Thymus (tissue), 11 donors: ENCODE measurements at regions not wholly inside any gene's neighbourhood (a gene's known extent, or its start where the extent isn't known, plus 50 kb on each side); places are given as distances from the start of the nearest gene placed in this dataset.

ENCODE experiments used
- DNase-seq, 9 donors: peaks; one replicate each; pipeline ENCODE4 v3.0.0-alpha.2; 2013; ENCODE audit warnings: low spot score in 9 of 9, low read depth in 6 of 9, missing footprints in 1 of 9
- H3K27ac ChIP-seq, 2 donors: one replicate each; pipeline ENCODE4 v1.5.1; 2013; ENCODE audit warnings: control low read depth in 1 of 2, low read depth in 1 of 2, low read length in 1 of 2, mild to moderate bottlenecking in 1 of 2, moderate library complexity in 1 of 2
- H3K27me3 ChIP-seq, 2 donors: one replicate each; pipeline ENCODE4 v1.5.1; 2013; ENCODE audit warnings: low read length in 1 of 2; ENCODE audit not compliant: control insufficient read depth in 2 of 2, insufficient read depth in 1 of 2
- H3K36me3 ChIP-seq, 2 donors: one replicate each; pipeline ENCODE4 v1.5.1; 2013; ENCODE audit warnings: low read length in 1 of 2, mild to moderate bottlenecking in 1 of 2, moderate library complexity in 1 of 2; ENCODE audit not compliant: control insufficient read depth in 2 of 2, insufficient read depth in 2 of 2
- H3K4me1 ChIP-seq, 2 donors: one replicate each; pipeline ENCODE4 v1.5.1; 2013; ENCODE audit warnings: low read length in 2 of 2; ENCODE audit not compliant: control insufficient read depth in 2 of 2, insufficient read depth in 2 of 2
- H3K4me3 ChIP-seq, 2 donors: one replicate each; pipeline ENCODE4 v1.5.1; 2013; ENCODE audit warnings: low read length in 2 of 2, control low read depth in 1 of 2, mild to moderate bottlenecking in 1 of 2
- H3K9me3 ChIP-seq, 2 donors: one replicate each; pipeline ENCODE4 v1.5.1; 2013; ENCODE audit warnings: low read length in 1 of 2, mild to moderate bottlenecking in 1 of 2; ENCODE audit not compliant: control insufficient read depth in 2 of 2, insufficient read depth in 1 of 2
- WGBS: extraction: QIAGEN DNeasy Blood & Tissue Kit; methylation state at CpG from one replicate; pipeline ENCODE4 v1.1.7; 2013; 5-methylcytosine and 5-hydroxymethylcytosine counted together
- donor health status: healthy.

GRCh38 chr5:18179579-18179978, 545.3 kb downstream of the TAF11L14 start:
- Histone ChIP-seq H3K36me3 (no peaks in the 10 kb centered on the region), H3K4me1 (no peaks in the 10 kb centered on the region), H3K9me3 (no peaks in the 10 kb centered on the region), H3K27me3 (no peaks in the 10 kb centered on the region), H3K27ac (no peak overlapping the region), H3K4me3 (no peak overlapping the region)
- no peak for DNase-seq
- WGBS = 69% methylated on average over 3 of the region's 3 CpGs

- H3K36me3 ChIP-seq = no peaks in the 10 kb centered on the region
- 76% methylated on average over 1 of the region's 1 CpG for WGBS
- no peaks in the 10 kb centered on the region for H3K9me3 ChIP-seq
- H3K4me1 ChIP-seq = no peaks in the 10 kb centered on the region
- no peak for DNase-seq
- no peak overlapping the region for H3K27ac ChIP-seq
- no peaks in the 10 kb centered on the region for H3K27me3 ChIP-seq
- no peak overlapping the region for H3K4me3 ChIP-seq
These were observed 547.3 kb downstream of the TAF11L14 start for GRCh38 chr5:18181575-18181974.

GRCh38 chr5:18195910-18196309, 561.6 kb downstream of the TAF11L14 start:
- Histone ChIP-seq H3K4me3 (no peak overlapping the region), H3K36me3 (no peaks in the 10 kb centered on the region), H3K27ac (no peak overlapping the region), H3K27me3 (no peaks in the 10 kb centered on the region), H3K9me3 (peaks cover 0 to 11% of the 10 kb centered on the region in 2 donors), H3K4me1 (no peaks in the 10 kb centered on the region)
- no peak for DNase-seq
- WGBS = 75% methylated on average over 2 of the region's 2 CpGs

GRCh38 chr5:18197734-18198133, 563.5 kb downstream of the TAF11L14 start:
- WGBS = 79% methylated on average over 2 of the region's 2 CpGs
- Histone ChIP-seq H3K27me3 (no peaks in the 10 kb centered on the region), H3K4me3 (no peak overlapping the region), H3K9me3 (peaks cover 0 to 7% of the 10 kb centered on the region in 2 donors), H3K4me1 (no peaks in the 10 kb centered on the region), H3K36me3 (no peaks in the 10 kb centered on the region), H3K27ac (no peak overlapping the region)
- no peak for DNase-seq

GRCh38 chr5:18202164-18202563, 567.9 kb downstream of the TAF11L14 start:
- H3K36me3 ChIP-seq = no peaks in the 10 kb centered on the region
- peaks cover 0 to 7% of the 10 kb centered on the region in 2 donors for H3K9me3 ChIP-seq
- no peak for DNase-seq
- no peaks in the 10 kb centered on the region for H3K27me3 ChIP-seq
- 96% methylated on average over 2 of the region's 2 CpGs for WGBS
- no peak overlapping the region for H3K27ac ChIP-seq
- H3K4me3 ChIP-seq = no peak overlapping the region
- no peaks in the 10 kb centered on the region for H3K4me1 ChIP-seq

- no peaks in the 10 kb centered on the region for H3K4me1 ChIP-seq
- no peak overlapping the region for H3K4me3 ChIP-seq
- H3K27ac ChIP-seq = no peak overlapping the region
- H3K36me3 ChIP-seq = no peaks in the 10 kb centered on the region
- H3K27me3 ChIP-seq = no peaks in the 10 kb centered on the region
- peaks cover 0 to under 1% of the 10 kb centered on the region in 2 donors for H3K9me3 ChIP-seq
- DNase-seq = no peak
- 51% methylated on average over 1 of the region's 1 CpG for WGBS
These were observed 569.0 kb downstream of the TAF11L14 start for GRCh38 chr5:18203296-18203695.

- no peaks in the 10 kb centered on the region for H3K36me3 ChIP-seq
- no peaks in the 10 kb centered on the region for H3K4me1 ChIP-seq
- 92% methylated on average over 4 of the region's 4 CpGs for WGBS
- no peaks in the 10 kb centered on the region for H3K27me3 ChIP-seq
- H3K9me3 ChIP-seq = no peaks in the 10 kb centered on the region
- no peak overlapping the region for H3K4me3 ChIP-seq
- DNase-seq = no peak
- no peak overlapping the region for H3K27ac ChIP-seq
These were observed 579.4 kb downstream of the TAF11L14 start for GRCh38 chr5:18213666-18214065.

GRCh38 chr5:18216016-18216415, 581.8 kb downstream of the TAF11L14 start:
- Histone ChIP-seq H3K4me3 (no peak overlapping the region), H3K4me1 (no peaks in the 10 kb centered on the region), H3K27me3 (no peaks in the 10 kb centered on the region), H3K36me3 (no peaks in the 10 kb centered on the region), H3K9me3 (no peaks in the 10 kb centered on the region), H3K27ac (no peak overlapping the region)
- WGBS = 32% methylated on average over 1 of the region's 1 CpG
- DNase-seq = no peak

GRCh38 chr5:18216729-18217128, 582.5 kb downstream of the TAF11L14 start:
- no peaks in the 10 kb centered on the region for H3K4me1 ChIP-seq
- H3K4me3 ChIP-seq = no peak overlapping the region
- no peaks in the 10 kb centered on the region for H3K9me3 ChIP-seq
- WGBS = 66% methylated on average over 3 of the region's 3 CpGs
- no peak overlapping the region for H3K27ac ChIP-seq
- no peaks in the 10 kb centered on the region for H3K27me3 ChIP-seq
- H3K36me3 ChIP-seq = no peaks in the 10 kb centered on the region
- DNase-seq = no peak

GRCh38 chr5:18219241-18219640, 585.0 kb downstream of the TAF11L14 start:
- H3K4me1 ChIP-seq = no peaks in the 10 kb centered on the region
- no peak for DNase-seq
- WGBS = 95% methylated on average over 1 of the region's 1 CpG
- no peaks in the 10 kb centered on the region for H3K36me3 ChIP-seq
- H3K27me3 ChIP-seq = no peaks in the 10 kb centered on the region
- no peak overlapping the region for H3K4me3 ChIP-seq
- H3K27ac ChIP-seq = no peak overlapping the region
- no peaks in the 10 kb centered on the region for H3K9me3 ChIP-seq
